ENCODE measurements at regions not wholly inside any gene's neighbourhood (a gene's known extent, or its start where the extent isn't known, plus 50 kb on each side); places are given as distances from the start of the nearest gene placed in this dataset.

GRCh38 chr10:31170636-31171035, 139.0 kb upstream of the ZNF438 start:
- TF ChIP-seq CTCF (conservative IDR thresholded peaks at IDR 0.05; ENCODE audit: low read depth, low read length): no peak
- no peak for TF ChIP-seq EZH2phosphoT487 (IDR thresholded peaks at IDR 0.05; ENCODE audit: borderline replicate concordance, low read length)

Data from PC-3 (cell line).